ENCODE measurements at regions not wholly inside any gene's neighbourhood (a gene's known extent, or its start where the extent isn't known, plus 50 kb on each side); places are given as distances from the start of the nearest gene placed in this dataset.
"Not testable (repeated sequence)": the region's sequence is repeated elsewhere in the genome, so short reads cannot be mapped to it uniquely, and the experiment has no call there.

GRCh38 chr14:53857625-53858344, 98.8 kb downstream of the BMP4 start:
- no peak for DNase-seq (ENCODE audit: low read depth)

GRCh38 chr14:53855574-53855973, 101.1 kb downstream of the BMP4 start:
- no peak for DNase-seq (ENCODE audit: low read depth)

- no peak for DNase-seq (ENCODE audit: low read depth)
These were observed 101.5 kb downstream of the BMP4 start for GRCh38 chr14:53855127-53855526.

DNA sequence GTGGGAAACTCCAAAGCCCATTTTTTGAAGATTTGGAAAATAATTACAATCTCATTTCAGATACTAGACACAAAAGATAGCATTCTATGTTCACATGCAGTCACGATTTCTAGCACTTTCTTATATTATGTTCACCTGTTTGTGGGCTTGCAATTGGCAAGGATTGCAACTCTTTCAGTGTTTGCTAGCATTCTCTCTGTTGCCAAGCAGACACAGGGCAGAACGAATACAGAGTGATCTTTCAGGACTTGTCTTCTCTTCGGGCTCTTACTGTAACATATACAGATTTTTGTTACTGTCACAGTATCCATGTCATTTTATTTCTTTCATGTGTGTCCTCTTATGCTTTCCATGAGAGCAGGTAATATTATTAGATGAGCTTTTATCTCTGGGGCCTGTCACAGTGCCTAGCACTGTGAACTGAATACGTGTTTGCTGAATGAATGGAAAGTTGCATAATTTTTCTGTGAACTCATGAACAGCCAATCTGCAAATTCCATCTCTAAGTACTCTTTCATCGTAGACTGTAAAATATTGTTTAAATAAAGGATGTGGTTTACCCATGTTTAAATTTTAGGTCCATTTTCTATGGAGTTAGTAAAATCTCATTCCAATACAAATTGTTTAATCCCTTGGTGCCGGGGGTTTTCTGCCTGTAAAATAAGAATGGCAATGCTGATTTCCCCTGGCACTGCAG, 105.1 kb downstream of the BMP4 start:
- no peak for DNase-seq (ENCODE audit: low read depth)

GRCh38 chr14:53850714-53851296, 105.8 kb downstream of the BMP4 start:
- DNase-seq (ENCODE audit: low read depth), result no peak

GRCh38 chr14:53849549-53849948, 107.1 kb downstream of the BMP4 start:
- DNase-seq (ENCODE audit: low read depth), result no peak

DNA sequence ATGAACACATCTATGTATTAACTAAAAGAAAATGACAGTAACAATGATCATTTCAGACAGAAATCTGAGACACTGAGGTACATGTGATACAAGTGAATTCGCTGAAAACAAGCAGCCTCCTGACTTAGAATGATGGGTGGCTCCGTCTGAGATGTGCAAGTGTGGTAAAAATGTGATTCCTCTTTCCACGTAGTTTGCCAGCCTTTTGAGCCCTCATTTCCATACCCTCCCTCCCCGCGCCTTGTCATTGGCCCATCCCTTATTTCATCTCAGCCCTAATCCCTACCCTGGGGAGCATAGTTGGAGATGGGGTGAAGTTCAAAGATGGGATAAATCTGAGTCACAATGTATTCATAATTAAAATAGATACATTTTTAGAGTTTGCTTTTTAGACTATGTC, 107.8 kb downstream of the BMP4 start:
- DNase-seq (ENCODE audit: low read depth), result no peak

GRCh38 chr14:53847881-53848280, 108.7 kb downstream of the BMP4 start:
- DNase-seq (ENCODE audit: low read depth), result no peak

DNA sequence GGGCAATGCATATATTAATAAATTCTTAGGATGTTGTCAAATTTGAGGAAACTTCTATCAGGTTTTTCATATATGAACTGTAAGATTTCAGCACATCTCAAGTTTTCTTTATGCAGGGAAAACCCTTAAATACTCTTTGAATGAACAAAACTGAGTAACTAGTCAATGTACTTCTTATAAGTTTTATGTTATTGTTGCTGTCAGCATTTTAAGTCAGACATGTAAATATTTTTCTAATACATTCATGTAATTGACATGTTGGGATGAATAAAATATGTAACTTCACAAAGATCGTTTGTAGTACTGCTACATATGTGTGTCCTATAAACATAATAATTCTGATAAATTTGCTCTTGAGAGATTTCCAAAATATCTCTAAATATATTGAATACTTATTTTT, 109.6 kb downstream of the BMP4 start:
- DNase-seq (ENCODE audit: low read depth), result no peak

GRCh38 chr14:53845813-53846693, 110.6 kb downstream of the BMP4 start:
- no peak for DNase-seq (ENCODE audit: low read depth)

GRCh38 chr14:53842938-53843337, 113.7 kb downstream of the BMP4 start:
- no peak for DNase-seq (ENCODE audit: low read depth)

DNA sequence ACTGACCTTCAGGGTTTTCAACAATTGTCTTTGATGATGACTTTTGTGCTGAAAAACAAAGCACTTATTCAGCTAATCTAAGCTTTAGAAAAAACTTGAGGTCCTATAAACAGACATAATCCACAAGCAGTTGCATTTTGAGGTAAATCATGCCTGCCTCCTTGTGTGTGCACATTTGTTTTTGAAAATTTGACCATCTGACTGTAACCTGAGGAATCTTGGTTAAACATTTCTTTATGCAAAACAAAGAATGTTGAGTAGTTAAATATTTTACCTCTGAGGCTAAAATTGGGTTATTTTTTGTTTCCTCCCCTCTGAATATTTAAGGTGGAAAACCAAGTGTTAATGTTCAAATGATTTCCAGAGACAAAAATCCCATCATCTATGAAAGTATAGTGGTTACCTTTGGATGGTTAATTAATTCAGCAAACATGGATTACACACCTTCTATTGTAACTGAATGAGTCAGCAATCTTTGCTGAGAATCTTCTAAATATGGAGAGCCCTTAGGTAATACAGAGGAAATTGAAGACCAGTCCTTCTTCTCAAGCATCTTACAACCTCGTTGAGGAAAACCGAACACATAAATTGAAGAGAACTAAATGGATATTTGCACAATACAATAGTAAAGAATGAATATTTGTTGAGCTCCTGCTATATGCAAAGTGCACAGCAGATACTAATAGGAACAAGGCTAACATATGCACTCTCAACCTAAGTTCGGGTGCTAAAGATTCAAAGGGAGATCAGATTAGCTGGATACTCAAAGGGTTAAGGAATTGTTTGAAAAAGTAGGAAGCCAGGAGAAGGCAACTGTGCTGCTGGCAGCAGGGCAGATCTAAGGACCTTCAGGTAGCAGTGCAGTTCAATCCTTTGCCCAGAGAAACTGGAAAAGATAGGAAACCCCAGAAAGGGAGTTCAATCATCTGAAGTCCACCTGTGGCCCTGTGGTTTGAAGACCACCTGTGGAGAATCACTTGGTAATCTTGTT, 115.2 kb downstream of the BMP4 start:
- DNase-seq (ENCODE audit: low read depth), result no peak

- no peak for DNase-seq (ENCODE audit: low read depth)
These were observed 116.2 kb downstream of the BMP4 start for GRCh38 chr14:53840444-53840843.

- no peak for DNase-seq (ENCODE audit: low read depth)
These were observed 118.3 kb downstream of the BMP4 start for GRCh38 chr14:53838374-53838773.

GRCh38 chr14:53837656-53838055, 119.0 kb downstream of the BMP4 start:
- DNase-seq (ENCODE audit: low read depth), result not testable (repeated sequence)

DNA sequence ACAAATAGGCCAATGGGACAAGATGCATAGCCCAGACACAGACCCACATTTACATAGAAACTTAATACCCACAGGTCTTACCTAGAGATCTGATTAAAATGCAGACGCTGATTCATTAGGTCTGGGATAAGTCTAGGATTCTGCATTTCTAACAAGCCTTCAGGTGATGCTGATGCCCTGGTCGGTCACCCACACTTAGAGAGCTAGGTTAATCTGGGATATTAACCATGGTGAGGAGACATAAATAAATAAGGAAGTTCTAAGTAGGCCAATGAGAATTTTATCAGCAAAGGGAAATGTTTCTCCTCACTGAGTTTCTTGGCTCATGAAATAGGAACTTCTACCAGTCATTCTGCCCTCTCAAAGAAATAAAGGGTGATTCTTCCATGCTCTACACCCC, 120.1 kb downstream of the BMP4 start:
- no peak for DNase-seq (ENCODE audit: low read depth)

GRCh38 chr14:53828820-53829219, 127.8 kb downstream of the BMP4 start:
- DNase-seq (ENCODE audit: low read depth), result no peak

DNA sequence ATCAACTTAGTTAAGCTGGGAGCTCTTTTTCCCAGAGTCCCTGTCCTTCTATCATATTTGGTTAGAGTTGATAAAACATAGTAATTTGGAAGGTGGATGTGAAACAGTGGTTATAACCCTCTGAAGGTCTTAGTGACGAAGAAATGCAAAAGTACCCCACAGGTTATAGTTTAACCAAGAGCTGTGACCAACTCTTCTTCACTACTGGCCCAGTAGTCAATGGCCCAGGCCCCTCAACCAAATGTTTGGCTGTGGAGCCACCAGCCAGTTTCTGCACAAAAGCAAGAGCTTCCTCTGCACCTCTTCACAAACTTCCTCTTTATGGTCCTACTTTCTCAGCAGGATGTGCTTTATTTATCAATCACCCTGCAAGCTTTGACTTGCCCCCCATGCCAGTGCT, 132.6 kb downstream of the BMP4 start:
- DNase-seq (ENCODE audit: low read depth), result no peak

DNA sequence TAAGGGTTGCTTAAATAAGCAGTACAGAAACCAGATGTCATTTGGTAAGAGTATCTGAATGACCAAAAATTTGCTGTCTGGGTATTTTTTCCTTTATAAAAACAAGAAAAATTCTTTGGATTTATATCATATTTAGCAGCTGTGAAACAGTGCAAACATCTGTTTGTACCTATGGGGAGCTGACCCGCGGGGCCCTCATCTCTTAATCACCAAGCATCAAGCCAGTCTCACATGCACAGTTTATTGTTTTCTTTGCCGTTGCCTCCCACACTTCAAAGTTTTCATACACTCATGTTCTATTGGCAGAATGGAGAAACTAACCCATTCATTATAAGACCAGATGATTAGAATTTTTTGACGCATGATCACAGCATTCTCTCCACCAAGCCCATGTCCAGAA, 142.2 kb downstream of the BMP4 start:
- DNase-seq (ENCODE audit: low read depth), result no peak

DNA sequence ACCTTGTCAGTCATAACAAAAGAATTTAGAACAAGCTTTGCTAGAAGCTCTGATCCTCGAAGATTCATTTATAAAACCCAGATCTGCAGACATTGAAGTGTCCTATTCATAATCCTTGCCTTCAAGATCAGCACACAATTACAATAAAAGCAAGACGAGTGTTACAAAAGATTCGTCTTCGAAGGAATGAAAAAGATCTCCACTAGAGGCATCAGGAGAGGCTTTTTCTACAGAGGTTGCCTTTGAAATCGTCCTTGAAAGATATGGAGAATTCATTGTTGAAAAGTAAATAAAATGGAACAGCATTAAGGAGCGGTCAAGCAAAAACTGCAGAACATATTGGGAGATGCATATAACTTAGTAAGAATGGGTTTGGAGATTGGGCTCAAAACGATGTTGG, 146.4 kb downstream of the BMP4 start:
- no peak for DNase-seq (ENCODE audit: low read depth)

DNA sequence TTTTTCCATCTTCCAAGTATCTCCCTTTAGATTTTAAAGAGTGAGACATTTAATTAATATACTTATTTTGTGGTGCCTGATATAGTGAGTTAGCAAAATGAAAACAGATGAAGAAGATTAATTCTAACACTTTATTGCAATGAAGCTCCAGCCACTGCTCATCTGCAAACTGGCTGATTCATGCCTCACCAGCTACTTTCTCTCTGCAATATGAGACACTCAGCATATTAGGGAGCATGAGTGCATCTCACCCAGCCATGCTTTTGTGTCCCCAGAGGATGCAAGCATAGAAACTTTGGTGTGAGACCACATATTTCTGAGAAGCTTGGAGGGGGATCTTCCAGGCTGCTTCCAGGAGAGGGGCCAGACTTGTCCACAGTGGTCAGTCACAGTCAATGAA, 148.6 kb downstream of the BMP4 start:
- DNase-seq (ENCODE audit: low read depth), result no peak
